Body of pancreas (tissue), 4 donors: ENCODE measurements at regions not wholly inside any gene's neighbourhood (a gene's known extent, or its start where the extent isn't known, plus 50 kb on each side); places are given as distances from the start of the nearest gene placed in this dataset.

Experiments used
- CTCF ChIP-seq, 7 experiments: fragments of 450-650 bp in 4 of 7; fragments of 200-600 bp in 3 of 7; sonication (generic) in 3 of 7; IDR thresholded peaks; one replicate each; pipeline ENCODE4 v1.5.1; 2016 to 2019; ENCODE audit warnings: antibody characterized with exemption in 7 of 7
- POLR2A ChIP-seq, 3 donors: fragments of 450-650 bp; IDR thresholded peaks; one replicate each; pipeline ENCODE4 v1.6.1; 2016; ENCODE audit warnings: antibody characterized with exemption in 3 of 3, mild to moderate bottlenecking in 2 of 3

- TF ChIP-seq CTCF (IDR thresholded peaks at IDR 0.05) (no peak), POLR2A (IDR thresholded peaks at IDR 0.05) (no peak)
Observed at GRCh38 chr9:115596746-115597080, 478.8 kb upstream of the TNC start.
